ENCODE measurements at regions not wholly inside any gene's neighbourhood (a gene's known extent, or its start where the extent isn't known, plus 50 kb on each side); places are given as distances from the start of the nearest gene placed in this dataset.

DNA sequence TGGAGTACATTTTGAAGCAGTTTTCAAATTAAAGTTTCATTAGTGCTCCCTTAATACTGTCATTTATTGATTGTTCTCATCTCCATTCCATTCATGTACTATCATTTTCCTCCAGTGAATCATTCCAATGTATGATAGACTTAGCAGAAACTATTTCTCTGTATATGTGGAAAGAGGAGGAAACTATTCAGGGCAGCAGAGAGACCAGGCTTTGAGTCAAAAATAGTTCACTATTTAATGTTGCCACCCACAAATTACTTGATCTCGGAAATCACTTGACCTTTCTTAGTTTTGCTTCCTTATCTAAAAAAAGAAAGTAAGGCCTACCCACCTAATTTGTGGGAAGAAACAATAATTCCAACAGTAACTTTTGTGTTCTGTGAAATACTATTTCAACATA lies 610.5 kb upstream of the ZNF385D start:
- TF ChIP-seq, protein P1, sequence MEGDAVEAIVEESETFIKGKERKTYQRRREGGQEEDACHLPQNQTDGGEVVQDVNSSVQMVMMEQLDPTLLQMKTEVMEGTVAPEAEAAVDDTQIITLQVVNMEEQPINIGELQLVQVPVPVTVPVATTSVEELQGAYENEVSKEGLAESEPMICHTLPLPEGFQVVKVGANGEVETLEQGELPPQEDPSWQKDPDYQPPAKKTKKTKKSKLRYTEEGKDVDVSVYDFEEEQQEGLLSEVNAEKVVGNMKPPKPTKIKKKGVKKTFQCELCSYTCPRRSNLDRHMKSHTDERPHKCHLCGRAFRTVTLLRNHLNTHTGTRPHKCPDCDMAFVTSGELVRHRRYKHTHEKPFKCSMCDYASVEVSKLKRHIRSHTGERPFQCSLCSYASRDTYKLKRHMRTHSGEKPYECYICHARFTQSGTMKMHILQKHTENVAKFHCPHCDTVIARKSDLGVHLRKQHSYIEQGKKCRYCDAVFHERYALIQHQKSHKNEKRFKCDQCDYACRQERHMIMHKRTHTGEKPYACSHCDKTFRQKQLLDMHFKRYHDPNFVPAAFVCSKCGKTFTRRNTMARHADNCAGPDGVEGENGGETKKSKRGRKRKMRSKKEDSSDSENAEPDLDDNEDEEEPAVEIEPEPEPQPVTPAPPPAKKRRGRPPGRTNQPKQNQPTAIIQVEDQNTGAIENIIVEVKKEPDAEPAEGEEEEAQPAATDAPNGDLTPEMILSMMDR (IDR thresholded peaks at IDR 0.05; ENCODE audit: control extremely low read depth in 1 of 3, insufficient read depth in 1 of 3, low read depth in 1 of 3, low read length in 3 of 3): no peak
- no peak for TF ChIP-seq RFX5 (IDR thresholded peaks at IDR 0.05; ENCODE audit: borderline replicate concordance, low read depth, low read length)
- TF ChIP-seq EZH2 (IDR thresholded peaks at IDR 0.05; ENCODE audit: low read depth, low read length, severe bottlenecking): no peak
- TF ChIP-seq POLR2A (IDR thresholded peaks at IDR 0.05; ENCODE audit: control extremely low read depth in 1 of 2, low read depth in 2 of 2, low read length in 2 of 2): no peak
- TF ChIP-seq POLR2AphosphoS5 (IDR thresholded peaks at IDR 0.05; ENCODE audit: low read depth, low read length): no peak
- no peak for TF ChIP-seq EP300 (IDR thresholded peaks at IDR 0.05; ENCODE audit: borderline replicate concordance in 1 of 2, low read depth in 2 of 2, low read length in 2 of 2)
- TF ChIP-seq SIRT6 (IDR thresholded peaks at IDR 0.05; ENCODE audit: low read length): no peak
- no peak for TF ChIP-seq MAX (IDR thresholded peaks at IDR 0.05)
- TF ChIP-seq TCF12 (IDR thresholded peaks at IDR 0.05; ENCODE audit: low read depth, low read length): no peak
- no peak for TF ChIP-seq GTF2F1 (IDR thresholded peaks at IDR 0.05; ENCODE audit: borderline replicate concordance, low read depth, low read length)
- TF ChIP-seq RAD21 (IDR thresholded peaks at IDR 0.05 in 1 of 2, conservative IDR thresholded peaks at IDR 0.05 in 1 of 2; ENCODE audit: low read depth in 2 of 2, low read length in 2 of 2): no peak
- no peak for TF ChIP-seq ZNF274 (IDR thresholded peaks at IDR 0.05; ENCODE audit: borderline replicate concordance, extremely low read depth, low read length)
- TF ChIP-seq KDM5A (IDR thresholded peaks at IDR 0.05; ENCODE audit: low read length): no peak

Measured in H1 (cell line).